ENCODE measurements at regions not wholly inside any gene's neighbourhood (a gene's known extent, or its start where the extent isn't known, plus 50 kb on each side); places are given as distances from the start of the nearest gene placed in this dataset.

GRCh38 chr3:135532021-135532420 lies 433.5 kb upstream of the PPP2R3A start:
- Histone ChIP-seq H3K27me3 (ENCODE audit: low read depth, low read length) (peaks cover 61% of the 10 kb centered on the region), H3K4me1 (ENCODE audit: low read length) (no peaks in the 10 kb centered on the region)
- TF ChIP-seq CTCF (IDR thresholded peaks at IDR 0.05; ENCODE audit: low read depth, low read length) (no peak), EZH2phosphoT487 (IDR thresholded peaks at IDR 0.05; ENCODE audit: low read depth) (no peak)

GRCh38 chr3:135538123-135538522 lies 427.4 kb upstream of the PPP2R3A start:
- H3K4me1 ChIP-seq (ENCODE audit: low read length) = no peaks in the 10 kb centered on the region
- H2AFZ ChIP-seq (ENCODE audit: low read depth, low read length) = no peak overlapping the region
- peaks cover 37% of the 10 kb centered on the region; the same call in 1 of the 2 replicates for H3K27me3 ChIP-seq (ENCODE audit: low read depth, low read length)
- no peak overlapping the region for H3K27ac ChIP-seq (ENCODE audit: low read length)
- no peak overlapping the region for H3K4me3 ChIP-seq (ENCODE audit: low read length)
- H3K4me2 ChIP-seq (ENCODE audit: low read length) = no peak overlapping the region
- H3K9ac ChIP-seq (ENCODE audit: low read length) = no peak overlapping the region
- H3K9me3 ChIP-seq (ENCODE audit: insufficient read depth, low read length) = no peaks in the 10 kb centered on the region
- no peaks in the 10 kb centered on the region for H3K36me3 ChIP-seq (replicated peaks; ENCODE audit: low read depth, low read length)
- H3K79me2 ChIP-seq (ENCODE audit: low read length) = no peaks in the 10 kb centered on the region
- H4K20me1 ChIP-seq (ENCODE audit: insufficient read depth, low read length) = no peaks in the 10 kb centered on the region
- no peak for TF ChIP-seq EZH2phosphoT487 (IDR thresholded peaks at IDR 0.05; ENCODE audit: low read depth)
- no peak for TF ChIP-seq CTCF (IDR thresholded peaks at IDR 0.05; ENCODE audit: low read depth, low read length)

More at GRCh38 chr3:135532021-135532420, 433.5 kb upstream of the PPP2R3A start:
- Histone ChIP-seq H3K9me3 (ENCODE audit: insufficient read depth, low read length) (no peaks in the 10 kb centered on the region), H4K20me1 (ENCODE audit: insufficient read depth, low read length) (no peaks in the 10 kb centered on the region), H3K9ac (ENCODE audit: low read length) (no peak overlapping the region), H2AFZ (ENCODE audit: low read depth, low read length) (no peak overlapping the region), H3K36me3 (replicated peaks; ENCODE audit: low read depth, low read length) (no peaks in the 10 kb centered on the region), H3K27ac (ENCODE audit: low read length) (no peak overlapping the region), H3K4me2 (ENCODE audit: low read length) (no peak overlapping the region), H3K4me3 (ENCODE audit: low read length) (no peak overlapping the region), H3K79me2 (ENCODE audit: low read length) (no peaks in the 10 kb centered on the region)

GRCh38 chr3:135539351-135539750 lies 426.2 kb upstream of the PPP2R3A start:
- H3K4me2 ChIP-seq (ENCODE audit: low read length) = no peak overlapping the region

GRCh38 chr3:135539854-135540253 lies 425.7 kb upstream of the PPP2R3A start:
- no peaks in the 10 kb centered on the region for H3K9me3 ChIP-seq (ENCODE audit: insufficient read depth, low read length)
- H3K4me3 ChIP-seq (ENCODE audit: low read length) = no peak overlapping the region
- no peaks in the 10 kb centered on the region for H4K20me1 ChIP-seq (ENCODE audit: insufficient read depth, low read length)
- H3K27me3 ChIP-seq (ENCODE audit: low read depth, low read length) = peaks cover 25% of the 10 kb centered on the region; the same call in 1 of the 2 replicates
- no peak overlapping the region for H3K9ac ChIP-seq (ENCODE audit: low read length)
- H3K4me1 ChIP-seq (ENCODE audit: low read length) = no peaks in the 10 kb centered on the region
- no peak overlapping the region for H3K27ac ChIP-seq (ENCODE audit: low read length)
- no peak overlapping the region for H3K4me2 ChIP-seq (ENCODE audit: low read length)
- H2AFZ ChIP-seq (ENCODE audit: low read depth, low read length) = no peak overlapping the region
- TF ChIP-seq CTCF (IDR thresholded peaks at IDR 0.05; ENCODE audit: low read depth, low read length) (no peak), EZH2phosphoT487 (IDR thresholded peaks at IDR 0.05; ENCODE audit: low read depth) (no peak)
- no peaks in the 10 kb centered on the region for H3K36me3 ChIP-seq (replicated peaks; ENCODE audit: low read depth, low read length)
- no peaks in the 10 kb centered on the region for H3K79me2 ChIP-seq (ENCODE audit: low read length)

More at GRCh38 chr3:135539351-135539750, 426.2 kb upstream of the PPP2R3A start:
- H3K36me3 ChIP-seq (replicated peaks; ENCODE audit: low read depth, low read length) = no peaks in the 10 kb centered on the region
- H3K27me3 ChIP-seq (ENCODE audit: low read depth, low read length) = peaks cover 30% of the 10 kb centered on the region; the same call in 1 of the 2 replicates
- no peaks in the 10 kb centered on the region for H3K79me2 ChIP-seq (ENCODE audit: low read length)
- no peak overlapping the region for H3K27ac ChIP-seq (ENCODE audit: low read length)
- no peak overlapping the region for H3K4me3 ChIP-seq (ENCODE audit: low read length)
- H3K9me3 ChIP-seq (ENCODE audit: insufficient read depth, low read length) = no peaks in the 10 kb centered on the region
- no peak for TF ChIP-seq CTCF (IDR thresholded peaks at IDR 0.05; ENCODE audit: low read depth, low read length)
- TF ChIP-seq EZH2phosphoT487 (IDR thresholded peaks at IDR 0.05; ENCODE audit: low read depth) = no peak
- no peak overlapping the region for H2AFZ ChIP-seq (ENCODE audit: low read depth, low read length)
- H3K4me1 ChIP-seq (ENCODE audit: low read length) = no peaks in the 10 kb centered on the region
- no peak overlapping the region for H3K9ac ChIP-seq (ENCODE audit: low read length)
- H4K20me1 ChIP-seq (ENCODE audit: insufficient read depth, low read length) = no peaks in the 10 kb centered on the region
